Lower leg skin (tissue), 4 donors: ENCODE measurements at regions not wholly inside any gene's neighbourhood (a gene's known extent, or its start where the extent isn't known, plus 50 kb on each side); places are given as distances from the start of the nearest gene placed in this dataset.

Experiments used
- DNase-seq, 2 donors: peaks; one replicate each; pipeline ENCODE4 v3.0.0-alpha.2; 2019; ENCODE audit warnings: low spot score in 2 of 2
- H3K4me3 ChIP-seq: fragments of 200-600 bp; sonication (generic); 2 replicates; pipeline ENCODE4 v1.5.1; 2017; ENCODE audit warnings: mild to moderate bottlenecking, low read depth; ENCODE audit not compliant: poor library complexity, severe bottlenecking
- CTCF ChIP-seq, 3 donors: fragments of 450-650 bp; IDR thresholded peaks; one replicate each; pipeline ENCODE4 v1.5.1; 2016; ENCODE audit warnings: antibody characterized with exemption in 3 of 3, mild to moderate bottlenecking in 3 of 3, moderate library complexity in 2 of 3
- POLR2A ChIP-seq, 2 donors: fragments of 450-650 bp; IDR thresholded peaks; one replicate each; pipeline ENCODE4 v1.6.1; 2016 to 2017; ENCODE audit warnings: antibody characterized with exemption in 2 of 2, mild to moderate bottlenecking in 1 of 2, moderate library complexity in 1 of 2
- whole genome bisulfite sequencing, 2 donors: methylation state at CpG; one replicate each; pipeline ENCODE4 v1.1.5; 2018; 5-methylcytosine and 5-hydroxymethylcytosine counted together
- intact Hi-C: fragments of 100-400 bp; cut with DNase I; formaldehyde crosslinking; loops from one replicate; pipeline ENCODE4 v1.15.0; 2023; ENCODE audit warnings: low total_unique reads

DNA sequence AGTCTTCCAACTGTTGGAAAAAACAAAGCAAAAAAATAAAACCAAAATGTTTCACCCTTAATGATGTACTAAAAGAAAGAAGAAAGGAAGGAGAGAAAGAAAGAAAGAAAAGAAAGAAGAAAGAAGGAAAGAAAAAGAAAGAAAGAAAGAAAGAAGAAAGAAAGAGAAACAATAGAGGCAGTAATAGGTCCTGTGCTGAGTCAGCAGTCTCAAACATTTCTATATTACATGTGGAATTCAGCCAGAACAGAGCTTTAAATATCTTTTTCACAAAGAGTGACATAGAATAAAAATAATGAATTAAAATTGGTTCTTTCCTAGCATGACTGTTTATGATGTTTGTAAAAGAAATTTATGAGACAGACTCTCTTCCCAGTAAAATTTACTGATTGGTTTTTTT, 1135.3 kb upstream of the CDH8 start:
- intact Hi-C loops: no loop called here
- H3K4me3 ChIP-seq: no peak overlapping the region
- no peak for DNase-seq
- no peak for TF ChIP-seq CTCF (IDR thresholded peaks at IDR 0.05)
- TF ChIP-seq POLR2A (IDR thresholded peaks at IDR 0.05): no peak

GRCh38 chr16:63169100-63169499, 1132.9 kb upstream of the CDH8 start:
- H3K4me3 ChIP-seq: no peak overlapping the region
- no peak for DNase-seq
- 84 to 85% methylated on average over 2 of the region's 2 CpGs for WGBS, 2 donors
- TF ChIP-seq POLR2A (IDR thresholded peaks at IDR 0.05): no peak
- no peak for TF ChIP-seq CTCF (IDR thresholded peaks at IDR 0.05)
- intact Hi-C loops: no loop called here

DNA sequence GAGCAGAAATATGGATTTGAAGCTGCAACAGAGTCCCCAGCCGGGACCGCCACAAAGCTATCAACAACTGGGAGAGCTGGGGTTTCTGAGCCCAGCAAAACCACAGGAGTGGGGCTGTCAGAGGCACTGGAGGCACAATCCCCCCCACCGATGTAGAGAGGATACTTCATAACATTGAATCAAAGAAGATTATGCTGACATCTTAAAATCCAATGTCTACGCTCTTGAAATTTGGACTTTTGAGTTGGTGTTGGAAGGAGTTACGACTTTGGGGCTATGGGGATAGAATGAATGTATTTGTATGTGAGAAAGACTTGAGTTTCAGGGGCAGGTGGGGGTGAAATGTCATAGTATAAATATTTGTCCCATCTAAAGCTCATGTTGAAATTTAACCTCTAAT, 1121.6 kb upstream of the CDH8 start:
- intact Hi-C loops: no loop called here
- no peak overlapping the region for H3K4me3 ChIP-seq
- TF ChIP-seq CTCF (IDR thresholded peaks at IDR 0.05) (no peak), POLR2A (IDR thresholded peaks at IDR 0.05) (no peak)
- no peak for DNase-seq
- 94 to 95% methylated on average over 5 of the region's 5 CpGs for WGBS, 2 donors

DNA sequence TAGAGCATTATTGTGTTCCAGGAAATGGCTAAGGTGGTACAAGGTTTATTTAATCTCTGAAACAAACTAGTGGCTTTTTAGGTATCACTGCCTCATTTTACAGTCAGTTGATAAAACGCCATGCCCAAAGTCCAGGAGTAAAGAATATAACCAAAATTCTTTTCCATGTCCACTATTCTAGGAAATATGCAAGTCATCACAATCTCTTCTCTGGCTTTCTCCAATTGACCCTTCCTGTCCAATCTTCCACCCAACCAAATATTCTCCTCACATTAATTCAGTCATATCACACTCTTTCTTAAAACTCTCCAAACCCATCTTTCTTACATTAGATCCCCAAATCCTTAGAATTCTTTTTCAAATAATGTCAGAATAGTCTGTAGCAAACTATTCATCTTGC, 1110.0 kb upstream of the CDH8 start:
- H3K4me3 ChIP-seq: no peak overlapping the region
- 71 to 75% methylated on average over 1 of the region's 1 CpG for WGBS, 2 donors
- no peak for DNase-seq
- TF ChIP-seq CTCF (IDR thresholded peaks at IDR 0.05) (no peak), POLR2A (IDR thresholded peaks at IDR 0.05) (no peak)
- intact Hi-C loops: no loop called here

DNA sequence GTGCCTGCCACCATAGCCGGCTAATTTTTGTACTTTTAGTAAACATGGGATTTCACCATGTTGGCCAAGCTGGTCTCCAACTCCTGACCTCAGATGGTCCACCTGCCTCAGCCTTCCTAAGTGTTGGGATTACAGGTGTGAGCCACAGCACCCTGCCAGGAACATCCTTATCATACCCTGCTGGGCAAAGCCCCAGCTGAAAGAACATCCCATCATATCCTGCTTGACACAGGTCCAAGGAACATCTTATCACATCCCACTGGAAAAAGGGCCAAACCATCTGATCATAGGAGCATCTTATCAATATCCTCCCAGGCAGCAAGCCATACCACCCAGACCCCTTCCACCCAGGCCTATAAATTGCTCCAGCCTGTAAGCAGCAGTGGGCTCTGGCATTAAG, 1109.2 kb upstream of the CDH8 start:
- no peak for DNase-seq
- 88 to 100% methylated on average over 1 of the region's 1 CpG for WGBS, 2 donors
- intact Hi-C loops: no loop called here
- H3K4me3 ChIP-seq: no peak overlapping the region
- TF ChIP-seq POLR2A (IDR thresholded peaks at IDR 0.05): no peak
- no peak for TF ChIP-seq CTCF (IDR thresholded peaks at IDR 0.05)

DNA sequence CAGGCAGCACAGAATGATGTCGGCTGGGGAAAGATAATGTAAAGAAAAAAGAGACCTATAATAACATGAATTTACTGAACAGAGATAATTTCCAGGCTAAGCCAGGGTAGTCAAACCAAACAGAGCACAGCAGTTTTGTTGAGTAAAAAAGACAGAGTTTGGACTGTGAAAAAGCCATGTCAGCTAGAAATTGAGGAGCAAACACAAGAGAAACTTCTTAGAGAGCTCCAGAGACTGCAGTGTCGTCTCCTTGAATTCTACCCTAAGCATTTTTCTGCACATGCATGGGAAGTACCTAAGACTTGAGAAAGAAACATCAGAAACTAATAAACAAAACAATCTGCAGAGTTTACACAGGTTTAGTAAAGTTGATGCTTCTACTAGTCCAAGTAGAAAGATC, 1098.8 kb upstream of the CDH8 start:
- DNase-seq: no peak
- intact Hi-C loops: no loop called here
- H3K4me3 ChIP-seq: no peak overlapping the region
- no peak for TF ChIP-seq POLR2A (IDR thresholded peaks at IDR 0.05)
- no peak for TF ChIP-seq CTCF (IDR thresholded peaks at IDR 0.05)
- 70 to 78% methylated on average over 2 of the region's 2 CpGs for WGBS, 2 donors
